GM21447 (cell line): ENCODE measurements at regions not wholly inside any gene's neighbourhood (a gene's known extent, or its start where the extent isn't known, plus 50 kb on each side); places are given as distances from the start of the nearest gene placed in this dataset.

ENCODE experiments used
- ATAC-seq: cut with Tn5 transposase; IDR thresholded peaks from one replicate; pipeline ENCODE4 v1.9.1; 2021; ENCODE audit not compliant: unreplicated experiment

GRCh38 chr1:38721816-38722215 is 137.8 kb downstream of the RRAGC start:
- no peak for ATAC-seq

GRCh38 chr1:38719880-38720279 is 139.7 kb downstream of the RRAGC start:
- no peak for ATAC-seq

GRCh38 chr1:38718031-38718430 is 141.5 kb downstream of the RRAGC start:
- no peak for ATAC-seq

GRCh38 chr1:38716229-38716628 is 143.3 kb downstream of the RRAGC start:
- ATAC-seq = no peak

- ATAC-seq = no peak
Observed at GRCh38 chr1:38715415-38715814, 144.2 kb downstream of the RRAGC start.

GRCh38 chr1:38712046-38712445 is 147.5 kb downstream of the RRAGC start:
- ATAC-seq = no peak

- ATAC-seq = no peak
Observed at GRCh38 chr1:38708701-38709258, 150.8 kb downstream of the RRAGC start.

GRCh38 chr1:38701088-38701487 is 158.5 kb downstream of the RRAGC start:
- no peak for ATAC-seq

- no peak for ATAC-seq
Observed at GRCh38 chr1:38700077-38700470, 159.5 kb downstream of the RRAGC start.

- no peak for ATAC-seq
Observed at GRCh38 chr1:38699330-38700076, 160.1 kb downstream of the RRAGC start.

GRCh38 chr1:38697387-38697786 is 162.2 kb downstream of the RRAGC start:
- ATAC-seq = no peak

- no peak for ATAC-seq
Observed at GRCh38 chr1:38696371-38696770, 163.2 kb downstream of the RRAGC start.

- no peak for ATAC-seq
Observed at GRCh38 chr1:38693759-38694158, 165.8 kb downstream of the RRAGC start.

- ATAC-seq = no peak
Observed at GRCh38 chr1:38693031-38693430, 166.5 kb downstream of the RRAGC start.

GRCh38 chr1:38690790-38691449 is 168.7 kb downstream of the RRAGC start:
- ATAC-seq = no peak

GRCh38 chr1:38686927-38687255 is 172.7 kb downstream of the RRAGC start:
- ATAC-seq = no peak

GRCh38 chr1:38686167-38686926 is 173.2 kb downstream of the RRAGC start:
- ATAC-seq = no peak

GRCh38 chr1:38685388-38685787 is 174.2 kb downstream of the RRAGC start:
- no peak for ATAC-seq

- no peak for ATAC-seq
Observed at GRCh38 chr1:38680801-38681510, 178.6 kb downstream of the RRAGC start.

GRCh38 chr1:38677756-38678155 is 181.8 kb downstream of the RRAGC start:
- no peak for ATAC-seq

GRCh38 chr1:38677311-38677710 is 182.3 kb downstream of the RRAGC start:
- ATAC-seq = no peak
